HG03025 (cell line): ENCODE measurements at regions not wholly inside any gene's neighbourhood (a gene's known extent, or its start where the extent isn't known, plus 50 kb on each side); places are given as distances from the start of the nearest gene placed in this dataset.

Experiments used
- ATAC-seq: cut with Tn5 transposase; IDR thresholded peaks from one replicate; pipeline ENCODE4 v1.9.1; 2021; ENCODE audit warnings: mild to moderate bottlenecking, moderate library complexity; ENCODE audit not compliant: unreplicated experiment, low FRiP score

GRCh38 chr3:72204452-72204851, 419.5 kb upstream of the PROK2 start:
- no peak for ATAC-seq

- ATAC-seq, result no peak
Observed at GRCh38 chr3:72203613-72204349, 418.8 kb upstream of the PROK2 start.

- no peak for ATAC-seq
Observed at GRCh38 chr3:72203105-72203504, 418.2 kb upstream of the PROK2 start.

GRCh38 chr3:72200332-72200731, 415.4 kb upstream of the PROK2 start:
- ATAC-seq, result no peak

- ATAC-seq, result no peak
Observed at GRCh38 chr3:72199530-72199929, 414.6 kb upstream of the PROK2 start.

- ATAC-seq, result no peak
Observed at GRCh38 chr3:72196377-72196929, 411.5 kb upstream of the PROK2 start.

- ATAC-seq, result no peak
Observed at GRCh38 chr3:72195895-72196294, 410.9 kb upstream of the PROK2 start.

- no peak for ATAC-seq
Observed at GRCh38 chr3:72194458-72194857, 409.5 kb upstream of the PROK2 start.

GRCh38 chr3:72193771-72194430, 409.0 kb upstream of the PROK2 start:
- ATAC-seq, result no peak

- ATAC-seq, result no peak
Observed at GRCh38 chr3:72192572-72192971, 407.6 kb upstream of the PROK2 start.

- no peak for ATAC-seq
Observed at GRCh38 chr3:72191209-72191960, 406.4 kb upstream of the PROK2 start.

GRCh38 chr3:72190050-72190449, 405.1 kb upstream of the PROK2 start:
- ATAC-seq, result no peak

GRCh38 chr3:72189339-72189738, 404.4 kb upstream of the PROK2 start:
- no peak for ATAC-seq

- ATAC-seq, result no peak
Observed at GRCh38 chr3:72188536-72188935, 403.6 kb upstream of the PROK2 start.

- no peak for ATAC-seq
Observed at GRCh38 chr3:72187131-72187530, 402.2 kb upstream of the PROK2 start.

GRCh38 chr3:72186400-72186855, 401.5 kb upstream of the PROK2 start:
- no peak for ATAC-seq

- ATAC-seq, result no peak
Observed at GRCh38 chr3:72185549-72186399, 400.8 kb upstream of the PROK2 start.

GRCh38 chr3:72183489-72183888, 398.5 kb upstream of the PROK2 start:
- no peak for ATAC-seq

- no peak for ATAC-seq
Observed at GRCh38 chr3:72182206-72182605, 397.3 kb upstream of the PROK2 start.

GRCh38 chr3:72181251-72181650, 396.3 kb upstream of the PROK2 start:
- no peak for ATAC-seq
